ENCODE measurements at regions not wholly inside any gene's neighbourhood (a gene's known extent, or its start where the extent isn't known, plus 50 kb on each side); places are given as distances from the start of the nearest gene placed in this dataset.

DNA sequence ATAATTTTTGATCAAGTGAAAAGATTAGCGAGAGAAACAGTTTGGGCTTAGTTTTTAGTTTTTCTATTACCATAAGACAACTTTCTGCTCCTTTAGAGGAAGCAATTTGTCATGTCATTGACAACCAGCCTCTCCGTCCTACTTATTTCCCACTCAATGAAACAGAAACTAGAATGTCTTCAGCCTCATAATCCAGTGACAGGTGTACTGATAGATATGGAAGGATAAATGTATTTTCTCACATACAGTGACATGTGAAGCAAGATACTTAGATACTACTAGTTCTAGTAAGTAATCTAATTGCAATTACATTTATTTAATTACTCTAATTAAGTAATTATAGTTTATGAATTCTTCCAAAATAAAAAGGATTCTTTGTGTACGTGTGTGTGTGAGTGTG, 429.7 kb downstream of the CDH10 start:
- Histone ChIP-seq H3K4me1 (replicated peaks in 1 of 2; ENCODE audit: control insufficient read depth in 2 of 2, insufficient read depth in 2 of 2, low read length in 2 of 2) (no peaks in the 10 kb centered on the region), H3K36me3 (ENCODE audit: control insufficient read depth, insufficient read depth, low read length) (no peaks in the 10 kb centered on the region), H3K79me2 (ENCODE audit: control insufficient read depth, insufficient read depth, low read length) (no peaks in the 10 kb centered on the region), H3K9ac (ENCODE audit: insufficient read depth in 1 of 2, low read depth in 2 of 2, low read length in 2 of 2) (no peak overlapping the region), H3K27me3 (ENCODE audit: control insufficient read depth in 2 of 2, insufficient read depth in 2 of 2, low read length in 2 of 2) (no peaks in the 10 kb centered on the region), H3K4me3 (no peak overlapping the region), H3K9me1 (ENCODE audit: control insufficient read depth, insufficient read depth, low read length) (no peaks in the 10 kb centered on the region), H3K4me2 (ENCODE audit: insufficient read depth, low read length) (no peak overlapping the region), H4K20me1 (replicated peaks; ENCODE audit: control insufficient read depth, insufficient read depth, low read length) (no peaks in the 10 kb centered on the region), H2AFZ (ENCODE audit: low read depth, low read length) (no peak overlapping the region), H3K27ac (ENCODE audit: extremely low read depth, low read depth, low read length) (no peak overlapping the region), H3K9me3 (replicated peaks; ENCODE audit: control insufficient read depth, insufficient read depth, low read depth, low read length) (no peaks in the 10 kb centered on the region)
- intact Hi-C loops (cut with micrococcal nuclease) = no loop called here
- FAIRE-seq (no peak), DNase-seq (ENCODE audit: extremely low read depth in 1 of 4, low spot score in 3 of 4) (no peak), ATAC-seq (no peak)
- ChIA-PET POLR2A (no interaction called here), CTCF (ENCODE audit: low intra/inter-chr PET ratio) (no interaction called here)
- BruUV-seq (replicated peaks) = no TSS peak
- 0% methylated on average over 3 of the region's 3 CpGs for WGBS (ENCODE audit: insufficient coverage, low coverage, missing lambda C conversion rate)
- in situ Hi-C loops (cut with MboI) = no loop called here
- TF ChIP-seq CREBBP (IDR thresholded peaks at IDR 0.05; ENCODE audit: low read depth, low read length) (no peak), SAFB (IDR thresholded peaks at IDR 0.05; ENCODE audit: borderline replicate concordance, low read depth, low read length) (no peak), MGA (IDR thresholded peaks at IDR 0.05) (no peak), NR3C1 (CRISPR knock-in tag; IDR thresholded peaks at IDR 0.05) (no peak), MED1 (CRISPR knock-in tag; IDR thresholded peaks at IDR 0.05; ENCODE audit: borderline replicate concordance) (no peak), CCNT2 (IDR thresholded peaks at IDR 0.05; ENCODE audit: borderline replicate concordance, extremely low read depth, insufficient read length, low read depth, low read length) (no peak), SRSF1 (IDR thresholded peaks at IDR 0.05; ENCODE audit: low read depth, low read length) (no peak)
- TF ChIP-seq, protein P1, sequence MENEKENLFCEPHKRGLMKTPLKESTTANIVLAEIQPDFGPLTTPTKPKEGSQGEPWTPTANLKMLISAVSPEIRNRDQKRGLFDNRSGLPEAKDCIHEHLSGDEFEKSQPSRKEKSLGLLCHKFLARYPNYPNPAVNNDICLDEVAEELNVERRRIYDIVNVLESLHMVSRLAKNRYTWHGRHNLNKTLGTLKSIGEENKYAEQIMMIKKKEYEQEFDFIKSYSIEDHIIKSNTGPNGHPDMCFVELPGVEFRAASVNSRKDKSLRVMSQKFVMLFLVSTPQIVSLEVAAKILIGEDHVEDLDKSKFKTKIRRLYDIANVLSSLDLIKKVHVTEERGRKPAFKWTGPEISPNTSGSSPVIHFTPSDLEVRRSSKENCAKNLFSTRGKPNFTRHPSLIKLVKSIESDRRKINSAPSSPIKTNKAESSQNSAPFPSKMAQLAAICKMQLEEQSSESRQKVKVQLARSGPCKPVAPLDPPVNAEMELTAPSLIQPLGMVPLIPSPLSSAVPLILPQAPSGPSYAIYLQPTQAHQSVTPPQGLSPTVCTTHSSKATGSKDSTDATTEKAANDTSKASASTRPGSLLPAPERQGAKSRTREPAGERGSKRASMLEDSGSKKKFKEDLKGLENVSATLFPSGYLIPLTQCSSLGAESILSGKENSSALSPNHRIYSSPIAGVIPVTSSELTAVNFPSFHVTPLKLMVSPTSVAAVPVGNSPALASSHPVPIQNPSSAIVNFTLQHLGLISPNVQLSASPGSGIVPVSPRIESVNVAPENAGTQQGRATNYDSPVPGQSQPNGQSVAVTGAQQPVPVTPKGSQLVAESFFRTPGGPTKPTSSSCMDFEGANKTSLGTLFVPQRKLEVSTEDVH (IDR thresholded peaks at IDR 0.05; ENCODE audit: low read depth, partially characterized antibody) = no peak
